CD14-positive monocyte (primary cell): ENCODE measurements at regions not wholly inside any gene's neighbourhood (a gene's known extent, or its start where the extent isn't known, plus 50 kb on each side); places are given as distances from the start of the nearest gene placed in this dataset.

Source experiments
- DNase-seq, 3 donors: peaks; one replicate each; pipeline ENCODE4 v3.0.0-alpha.2; 2011 to 2022
- H2AFZ ChIP-seq: 2 replicates; pipeline ENCODE4 v1.6.0; 2012; ENCODE audit warnings: mild to moderate bottlenecking, low read depth, low read length, inconsistent platforms; ENCODE audit not compliant: insufficient read depth, poor library complexity, severe bottlenecking
- H3K27ac ChIP-seq, 2 donors: 1 replicate in 1 of 2; 2 replicates in 1 of 2; pipeline ENCODE4 v1.5.1; 2012 to 2013; ENCODE audit warnings: low read length in 2 of 2, control low read depth in 1 of 2, inconsistent platforms in 1 of 2, low read depth in 1 of 2, mild to moderate bottlenecking in 1 of 2
- H3K27me3 ChIP-seq, 2 donors: one replicate each; pipeline versions ENCODE4 v1.6.0 to v1.6.1; 2011 to 2013; ENCODE audit warnings: low read length in 2 of 2; ENCODE audit not compliant: control insufficient read depth in 2 of 2, insufficient read depth in 2 of 2
- H3K36me3 ChIP-seq, 2 donors: replicated peaks in 1 of 2; 1 replicate in 1 of 2; 2 replicates in 1 of 2; pipeline versions ENCODE4 v1.5.1 to v1.6.1; 2012 to 2013; ENCODE audit warnings: low read length in 2 of 2, control low read depth in 1 of 2, inconsistent platforms in 1 of 2, mild to moderate bottlenecking in 1 of 2; ENCODE audit not compliant: insufficient read depth in 2 of 2, control insufficient read depth in 1 of 2
- H3K4me1 ChIP-seq, 2 donors: 1 replicate in 1 of 2; 2 replicates in 1 of 2; pipeline versions ENCODE4 v1.5.1 to v1.6.1; 2012 to 2013; ENCODE audit warnings: low read length in 2 of 2, control low read depth in 1 of 2, inconsistent platforms in 1 of 2, mild to moderate bottlenecking in 1 of 2, moderate library complexity in 1 of 2; ENCODE audit not compliant: insufficient read depth in 2 of 2, control insufficient read depth in 1 of 2
- H3K4me2 ChIP-seq: replicated peaks from 2 replicates; pipeline ENCODE3; 2012; ENCODE audit warnings: low read length, moderate library complexity, mild to moderate bottlenecking; ENCODE audit not compliant: poor library complexity, severe bottlenecking; ENCODE audit errors: extremely low read depth
- H3K4me3 ChIP-seq, 3 experiments: fragments of 200-600 bp in 1 of 3; sonication (generic) in 1 of 3; replicated peaks in 1 of 3; 1 replicate in 2 of 3; 2 replicates in 1 of 3; pipeline ENCODE4 v1.5.1; 2011 to 2013; ENCODE audit warnings: low read length in 3 of 3, mild to moderate bottlenecking in 3 of 3, control low read depth in 2 of 3, low read depth in 2 of 3, inconsistent platforms in 1 of 3, moderate library complexity in 1 of 3
- H3K79me2 ChIP-seq: 2 replicates; pipeline ENCODE4 v1.6.0; 2012; ENCODE audit warnings: mild to moderate bottlenecking, control low read depth, inconsistent platforms, low read length, moderate library complexity; ENCODE audit not compliant: insufficient read depth
- H3K9ac ChIP-seq: 2 replicates; pipeline ENCODE4 v1.6.0; 2017; ENCODE audit warnings: low read length, mild to moderate bottlenecking; ENCODE audit not compliant: insufficient read depth, poor library complexity, severe bottlenecking
- H3K9me3 ChIP-seq, 2 donors: replicated peaks in 1 of 2; 1 replicate in 1 of 2; 2 replicates in 1 of 2; pipeline versions ENCODE4 v1.5.1 to v1.6.1; 2012 to 2013; ENCODE audit warnings: low read length in 2 of 2, control low read depth in 1 of 2; ENCODE audit not compliant: control insufficient read depth in 1 of 2, insufficient read depth in 1 of 2
- H4K20me1 ChIP-seq: 2 replicates; pipeline ENCODE4 v1.6.0; 2012; ENCODE audit warnings: mild to moderate bottlenecking, low read length, control low read depth, moderate library complexity; ENCODE audit not compliant: insufficient read depth
- H3K27ac Mint-ChIP-seq, 7 donors: one replicate each; pipeline ENCODE4 v1.8.0; 2020; ENCODE audit warnings: mild to moderate bottlenecking in 7 of 7, mixed read lengths in 7 of 7, moderate library complexity in 6 of 7, inconsistent platforms in 2 of 7
- H3K27me3 Mint-ChIP-seq, 3 donors: one replicate each; pipeline ENCODE4 v1.8.0; 2021 to 2022; ENCODE audit warnings: low read depth in 3 of 3, mild to moderate bottlenecking in 3 of 3, mixed read lengths in 3 of 3, moderate library complexity in 3 of 3, inconsistent platforms in 1 of 3
- H3K36me3 Mint-ChIP-seq, 2 donors: one replicate each; pipeline ENCODE4 v1.8.0; 2020; ENCODE audit warnings: mixed read lengths in 2 of 2, inconsistent platforms in 1 of 2, mild to moderate bottlenecking in 1 of 2
- H3K4me1 Mint-ChIP-seq: one replicate; pipeline ENCODE4 v1.8.0; 2020; ENCODE audit warnings: mild to moderate bottlenecking, mixed read lengths
- H3K4me3 Mint-ChIP-seq, 2 donors: one replicate each; pipeline ENCODE4 v1.8.0; 2020; ENCODE audit warnings: mild to moderate bottlenecking in 2 of 2, mixed read lengths in 2 of 2, moderate library complexity in 1 of 2
- H3K9me3 Mint-ChIP-seq, 7 donors: one replicate each; pipeline ENCODE4 v1.8.0; 2020 to 2022; ENCODE audit warnings: mixed read lengths in 7 of 7, mild to moderate bottlenecking in 6 of 7, moderate library complexity in 6 of 7, inconsistent platforms in 2 of 7
- CTCF ChIP-seq: fragments of 200-600 bp; IDR thresholded peaks from one replicate; pipeline ENCODE4 v1.8.0; 2022; ENCODE audit warnings: antibody characterized with exemption, mild to moderate bottlenecking
- WGBS: methylation state at CpG from one replicate; pipeline ENCODE4 v1.1.5; 2013; ENCODE audit warnings: missing lambda C conversion rate; ENCODE audit not compliant: insufficient coverage; 5-methylcytosine and 5-hydroxymethylcytosine counted together
- intact Hi-C, 2 donors: fragments of 100-400 bp; cut with micrococcal nuclease; formaldehyde crosslinking; loops; one replicate each; pipeline versions ENCODE4 v1.15.0 to v1.15.1; 2023

- TF ChIP-seq CTCF = no peak
- Histone ChIP-seq H3K4me3 (peak overlapping the region in 1 of 3 experiments; percentile 38), H3K79me2 (no peaks in the 10 kb centered on the region), H3K27ac (peak overlapping the region; percentile 96), H3K36me3 (no peaks in the 10 kb centered on the region), H3K9ac (no peak overlapping the region), H4K20me1 (no peaks in the 10 kb centered on the region), H3K4me1 (peaks cover 75 to 80% of the 10 kb centered on the region in 2 donors), H3K9me3 (peaks cover 0 to 19% of the 10 kb centered on the region in 2 donors), H2AFZ (peak overlapping the region; percentile 5), H3K27me3 (no peaks in the 10 kb centered on the region), H3K4me2 (no peak overlapping the region)
- DNase-seq = no peak
- Mint-ChIP-seq H3K9me3 (peaks cover 13 to 34% (median 29%) of the 10 kb centered on the region in 7 donors), H3K4me1 (peaks cover 75% of the 10 kb centered on the region), H3K36me3 (peaks cover 6 to 10% of the 10 kb centered on the region in 2 donors), H3K27me3 (peaks cover 0 to 3% (median 0%) of the 10 kb centered on the region in 3 donors), H3K27ac (peak overlapping the region; percentile 96 to 99 (median 98)), H3K4me3 (peak overlapping the region in 1 of 2 donors; percentile 28)
- intact Hi-C loops = no loop called here
- no CpG with 5 or more reads among the region's 6 CpGs for WGBS
These were observed 104.4 kb upstream of the ATF7IP start for GRCh38 chr12:14261096-14261495.

GRCh38 chr12:14261861-14262260, 103.6 kb upstream of the ATF7IP start:
- Mint-ChIP-seq H3K4me3 (no peak overlapping the region), H3K4me1 (peaks cover 67% of the 10 kb centered on the region), H3K9me3 (peaks cover 13 to 33% (median 28%) of the 10 kb centered on the region in 7 donors), H3K27me3 (peaks cover 0 to 3% (median 1%) of the 10 kb centered on the region in 3 donors), H3K27ac (peak overlapping the region in 6 of 7 donors; percentile 82 to 99 (median 97)), H3K36me3 (peaks cover 6 to 10% of the 10 kb centered on the region in 2 donors)
- Histone ChIP-seq H3K36me3 (no peaks in the 10 kb centered on the region), H3K4me2 (no peak overlapping the region), H3K79me2 (no peaks in the 10 kb centered on the region), H2AFZ (no peak overlapping the region), H3K9ac (no peak overlapping the region), H3K4me3 (no peak overlapping the region), H3K4me1 (peaks cover 67 to 73% of the 10 kb centered on the region in 2 donors), H3K9me3 (peaks cover 0 to 19% of the 10 kb centered on the region in 2 donors), H3K27me3 (no peaks in the 10 kb centered on the region), H4K20me1 (no peaks in the 10 kb centered on the region), H3K27ac (peak overlapping the region in 1 of 2 donors; percentile 11)
- no peak for DNase-seq
- WGBS = no CpG with 5 or more reads among the region's 2 CpGs
- no peak for TF ChIP-seq CTCF
- intact Hi-C loops = no loop called here
